GM19455 (cell line): ENCODE measurements at regions not wholly inside any gene's neighbourhood (a gene's known extent, or its start where the extent isn't known, plus 50 kb on each side); places are given as distances from the start of the nearest gene placed in this dataset.

Experiments used
- ATAC-seq: cut with Tn5 transposase; IDR thresholded peaks from one replicate; pipeline ENCODE4 v1.9.1; 2021; ENCODE audit not compliant: unreplicated experiment

DNA sequence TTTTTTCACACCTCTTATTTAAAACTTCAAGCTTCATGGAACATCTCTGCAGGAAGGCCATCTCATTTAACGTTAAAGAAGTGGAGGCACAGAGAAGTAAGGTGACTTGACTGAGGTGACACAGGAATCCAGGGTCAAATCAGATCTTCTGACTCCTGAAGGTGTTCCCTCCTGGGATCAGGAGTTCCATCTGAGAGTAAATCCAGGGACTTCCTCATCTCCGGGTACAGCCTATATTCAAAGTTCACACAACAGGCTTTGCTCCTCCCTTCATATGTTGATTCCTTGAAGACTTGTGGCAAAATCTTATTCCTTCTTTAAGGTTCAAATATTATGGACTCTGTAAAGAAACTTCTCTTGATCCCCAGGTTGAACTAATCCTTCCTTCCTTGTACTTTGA lies 313.1 kb upstream of the CLINT1 start:
- no peak for ATAC-seq

DNA sequence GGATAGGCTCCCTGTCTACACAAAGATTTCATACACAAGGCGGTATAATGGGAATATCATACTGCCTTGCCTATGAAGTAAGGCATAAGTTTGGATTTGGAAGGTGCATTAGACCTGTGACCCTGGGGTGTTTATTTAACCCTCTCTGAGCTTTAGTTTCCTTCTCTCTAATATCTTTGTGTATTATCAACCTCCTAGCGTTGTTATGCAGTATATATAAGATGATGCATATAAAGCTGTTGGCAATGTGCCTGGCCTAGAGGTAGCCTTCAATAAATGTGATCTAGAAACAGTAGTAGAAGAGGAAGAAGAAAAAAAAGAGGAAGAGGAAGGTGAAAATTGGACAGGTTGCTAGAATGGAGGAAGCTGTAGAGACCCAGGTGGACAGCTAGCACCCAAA lies 311.6 kb upstream of the CLINT1 start:
- ATAC-seq = no peak

DNA sequence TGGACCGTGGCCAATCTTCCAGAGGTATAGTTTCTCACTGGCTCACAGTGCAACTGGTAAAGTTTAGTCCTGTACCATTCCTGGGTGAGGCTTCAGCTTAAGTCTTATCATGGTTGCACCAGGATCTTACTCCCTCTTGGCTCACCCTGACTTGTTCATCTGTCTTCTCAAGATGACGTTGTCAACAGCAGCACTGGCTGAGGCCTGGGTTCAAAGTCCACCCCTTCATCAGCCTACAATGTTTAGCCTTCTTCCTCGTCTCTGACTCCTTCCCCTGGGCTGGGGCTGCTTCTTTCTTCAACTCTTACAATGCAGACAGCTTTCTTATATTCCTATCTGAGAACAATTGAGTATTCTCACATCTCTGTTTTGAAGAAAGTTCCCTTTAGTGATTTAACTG lies 311.1 kb upstream of the CLINT1 start:
- no peak for ATAC-seq

DNA sequence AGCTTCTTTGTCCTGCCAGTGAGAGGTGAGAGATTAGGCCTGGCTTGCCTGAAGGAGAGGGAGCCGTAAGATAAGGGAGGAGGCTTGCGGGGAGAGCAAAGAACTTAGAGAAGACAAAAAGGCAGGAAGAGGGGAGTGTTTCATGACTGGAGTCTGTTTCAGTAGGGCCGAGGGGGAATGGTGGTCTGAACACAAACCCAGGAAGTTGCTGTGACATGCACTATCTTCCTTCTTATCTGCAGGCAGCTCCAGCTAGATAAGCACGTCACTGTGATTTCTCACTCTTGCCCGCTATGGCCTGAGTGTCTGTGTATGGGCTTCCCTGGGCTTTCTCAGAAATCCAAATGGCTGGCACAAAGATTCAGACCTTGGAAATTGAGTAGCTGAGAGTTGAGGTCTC lies 307.5 kb upstream of the CLINT1 start:
- ATAC-seq = no peak

DNA sequence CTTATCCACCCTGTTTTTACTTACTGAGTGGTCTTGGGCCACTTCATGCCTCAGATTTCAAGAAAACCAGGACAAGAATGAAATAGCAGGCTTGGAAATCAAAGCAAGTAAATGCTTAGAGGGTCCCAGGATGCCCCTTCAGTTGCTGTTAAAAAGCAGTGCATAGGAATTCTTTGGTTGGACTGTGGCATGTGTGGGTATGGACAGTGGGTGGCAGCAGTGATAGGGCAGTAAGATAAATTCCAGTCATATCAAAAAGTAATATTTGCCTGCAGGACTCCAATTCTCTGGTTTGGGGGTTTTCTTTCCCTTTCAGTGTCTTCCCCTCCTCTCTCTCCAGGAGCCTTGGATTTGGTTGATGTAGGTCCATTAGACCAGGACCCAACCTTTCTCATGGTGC lies 306.7 kb upstream of the CLINT1 start:
- ATAC-seq = no peak

DNA sequence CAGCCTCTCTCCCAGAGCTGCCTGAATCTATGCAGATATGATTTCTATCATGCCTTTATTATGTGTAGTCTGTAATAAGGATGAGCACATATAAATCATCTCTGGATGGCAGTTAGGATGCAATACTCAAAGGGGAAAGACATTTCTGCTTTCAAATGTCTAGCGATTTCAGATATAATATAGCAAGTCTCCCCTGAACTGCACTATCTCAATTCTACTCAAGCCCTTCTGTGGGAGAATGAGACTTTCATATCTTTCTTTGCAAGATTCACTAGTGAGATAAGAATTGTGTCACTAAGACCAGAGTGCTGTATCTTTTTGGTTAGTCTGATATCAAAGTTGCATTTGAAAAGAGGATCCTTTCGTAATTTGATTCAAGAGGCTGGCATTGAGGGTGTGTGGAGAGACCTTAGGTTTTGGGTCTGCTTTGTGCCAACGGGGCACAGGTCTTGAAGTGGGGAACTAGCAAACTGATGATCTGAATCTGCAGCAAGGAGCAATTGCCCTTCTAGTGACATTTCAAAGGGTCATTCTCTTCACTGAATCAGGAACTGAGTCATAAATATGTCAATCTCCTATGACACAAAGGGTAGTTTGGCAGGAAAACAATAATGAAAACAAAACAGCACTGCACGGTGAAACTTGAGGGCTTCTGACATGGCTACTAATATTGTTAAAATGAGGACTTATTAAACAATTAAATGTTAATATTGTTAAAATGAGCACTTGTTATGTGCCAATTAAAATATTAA lies 305.5 kb upstream of the CLINT1 start:
- ATAC-seq = no peak

DNA sequence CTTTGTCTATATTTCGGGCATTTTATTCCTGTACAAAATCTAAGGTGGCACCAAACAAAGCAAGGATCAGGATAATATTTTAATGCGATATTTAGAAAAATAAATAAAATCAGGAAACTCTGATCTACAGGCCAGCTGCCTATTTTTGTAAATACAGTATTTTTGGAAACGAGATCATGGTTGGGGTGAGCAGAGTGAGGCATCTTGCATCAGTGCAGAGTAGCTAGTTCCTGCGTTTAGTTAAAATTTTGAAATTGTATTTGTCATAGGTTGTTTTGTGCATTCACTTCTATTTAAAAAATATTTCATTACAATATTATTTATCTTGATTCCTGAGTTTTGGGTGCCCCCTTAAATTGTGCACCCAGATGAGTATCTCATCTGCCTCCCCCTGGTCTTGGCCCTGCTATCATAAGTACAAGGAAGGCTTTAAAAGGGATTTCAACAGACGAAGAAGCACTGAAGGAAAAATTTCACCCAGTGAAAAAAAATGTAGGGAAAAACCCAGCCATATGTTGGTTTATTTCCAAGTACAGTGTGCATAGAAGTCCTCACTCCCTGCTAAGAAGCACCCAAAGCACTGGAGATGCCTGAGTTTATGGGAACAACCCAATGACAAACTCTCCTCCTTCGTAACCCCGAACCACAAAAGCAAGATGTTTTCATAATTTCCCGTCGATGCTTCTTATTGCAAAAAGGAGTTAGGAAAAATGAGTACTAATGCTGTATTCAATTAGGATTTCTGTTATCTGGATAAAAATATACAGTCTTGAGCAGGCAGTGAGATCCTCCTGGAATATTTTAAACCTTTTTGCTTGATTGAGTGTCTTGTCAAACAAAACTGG lies 304.7 kb upstream of the CLINT1 start:
- no peak for ATAC-seq

DNA sequence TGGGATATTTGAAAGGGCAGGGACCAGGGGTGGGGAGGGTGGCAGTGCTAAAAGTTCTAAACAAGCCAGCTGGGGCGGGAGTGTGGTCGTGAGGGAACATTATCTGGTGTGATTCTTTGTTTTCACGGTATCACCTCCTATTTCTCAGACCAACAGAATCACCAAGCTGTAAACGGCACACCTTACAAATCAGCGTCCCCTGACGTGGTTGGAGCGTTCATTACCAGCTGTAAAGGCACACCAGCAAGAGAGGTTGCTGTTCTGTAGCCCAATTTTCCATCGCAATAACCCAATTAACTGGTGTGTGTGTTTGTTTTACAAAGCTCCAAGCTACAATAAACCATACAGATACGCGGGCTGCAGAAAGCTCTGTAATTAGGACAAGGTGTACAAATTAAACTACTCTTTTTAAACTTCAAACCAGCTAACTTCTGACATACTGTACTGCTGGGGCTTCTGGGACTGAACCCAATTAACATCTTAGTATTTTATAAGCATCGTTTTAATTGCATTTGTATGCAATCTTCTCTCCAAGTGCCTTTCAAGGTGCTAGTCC lies 303.6 kb upstream of the CLINT1 start:
- ATAC-seq = no peak

DNA sequence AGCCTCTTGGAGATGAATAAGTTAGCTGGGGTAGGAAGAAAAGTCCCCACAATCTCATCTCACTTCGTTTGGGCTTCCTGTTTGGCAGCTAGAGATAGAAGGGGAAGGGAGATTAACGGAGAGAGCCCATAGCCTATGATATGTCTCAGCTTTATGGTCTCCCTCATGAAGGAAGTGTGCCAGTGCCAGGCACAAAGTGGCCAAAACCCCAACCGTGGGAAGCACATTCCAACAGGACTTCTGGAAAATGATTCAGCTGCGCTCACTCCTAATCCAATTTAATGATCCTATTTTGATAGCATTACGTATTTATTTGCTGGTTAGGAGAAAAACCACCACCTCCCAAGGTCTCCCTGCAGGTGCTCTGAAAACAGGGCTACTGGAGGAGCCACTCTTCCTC lies 303.1 kb upstream of the CLINT1 start:
- no peak for ATAC-seq

DNA sequence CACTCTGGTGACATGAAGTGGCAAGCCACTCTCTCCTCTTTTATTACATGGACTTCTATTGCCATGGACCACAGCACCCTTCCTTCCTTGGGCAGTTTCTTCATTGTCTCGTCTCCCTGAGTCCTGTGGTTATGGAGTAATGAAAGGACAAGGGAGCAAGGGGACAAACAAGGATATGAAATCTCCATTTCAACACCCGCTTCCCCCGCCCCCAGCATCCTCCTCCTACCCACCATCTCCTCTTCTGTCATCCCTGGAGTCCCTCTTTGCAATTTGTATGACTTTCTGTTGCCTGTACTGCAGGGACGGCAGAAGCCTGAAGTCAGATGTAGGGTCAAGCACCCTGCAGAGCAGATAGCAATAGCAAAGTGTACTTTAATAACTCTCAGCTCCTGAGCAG lies 300.7 kb upstream of the CLINT1 start:
- no peak for ATAC-seq

DNA sequence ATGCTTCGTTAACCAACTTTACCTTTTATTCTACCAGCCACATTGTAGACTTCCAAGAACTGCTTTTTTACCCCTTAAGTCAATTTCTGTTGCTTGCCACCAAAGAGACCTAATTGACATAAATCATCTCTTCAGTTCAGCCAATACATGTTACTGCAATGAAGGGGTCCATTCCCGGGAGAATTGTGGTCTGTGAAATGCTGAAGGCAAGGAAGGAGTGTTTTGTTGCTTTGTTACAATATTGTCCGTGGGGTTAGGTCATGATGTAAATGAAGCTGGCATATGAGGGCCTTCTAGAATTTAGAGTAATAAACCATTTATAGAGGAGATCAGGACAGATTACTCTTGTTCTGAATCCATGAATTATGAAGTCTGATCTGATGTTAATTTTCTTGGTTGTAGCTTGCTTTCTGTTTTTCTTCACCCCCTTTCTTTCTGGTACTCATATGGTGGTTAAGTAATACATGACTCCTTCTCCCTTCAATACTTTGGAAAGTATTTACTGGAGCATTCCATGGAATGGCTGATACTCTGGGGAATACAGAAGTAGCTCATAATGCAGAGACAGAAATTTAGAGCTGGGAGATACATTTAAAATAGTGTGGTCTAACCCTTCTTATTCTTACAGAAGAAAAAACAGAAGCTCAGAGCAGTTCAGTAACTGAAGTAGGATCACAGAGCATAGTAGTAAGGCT lies 297.0 kb upstream of the CLINT1 start:
- ATAC-seq = no peak

DNA sequence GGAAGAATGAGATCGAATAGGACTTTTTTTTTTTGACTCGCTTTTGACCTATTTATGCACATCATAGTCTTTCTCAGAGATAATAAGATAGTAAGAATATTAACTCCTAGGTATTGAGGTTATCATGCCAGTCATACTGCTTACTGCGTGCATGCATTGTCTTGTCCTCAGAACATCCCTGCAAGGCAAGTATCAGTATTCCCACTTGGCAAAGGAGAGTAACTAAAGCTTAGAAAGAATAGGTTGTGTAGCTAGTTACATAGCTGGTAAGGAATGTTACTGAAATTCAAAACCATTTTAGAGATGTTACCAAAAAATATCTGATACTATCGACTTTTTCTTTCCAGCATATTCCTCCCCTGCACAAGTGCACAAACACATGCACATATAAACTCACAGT lies 296.1 kb upstream of the CLINT1 start:
- no peak for ATAC-seq

DNA sequence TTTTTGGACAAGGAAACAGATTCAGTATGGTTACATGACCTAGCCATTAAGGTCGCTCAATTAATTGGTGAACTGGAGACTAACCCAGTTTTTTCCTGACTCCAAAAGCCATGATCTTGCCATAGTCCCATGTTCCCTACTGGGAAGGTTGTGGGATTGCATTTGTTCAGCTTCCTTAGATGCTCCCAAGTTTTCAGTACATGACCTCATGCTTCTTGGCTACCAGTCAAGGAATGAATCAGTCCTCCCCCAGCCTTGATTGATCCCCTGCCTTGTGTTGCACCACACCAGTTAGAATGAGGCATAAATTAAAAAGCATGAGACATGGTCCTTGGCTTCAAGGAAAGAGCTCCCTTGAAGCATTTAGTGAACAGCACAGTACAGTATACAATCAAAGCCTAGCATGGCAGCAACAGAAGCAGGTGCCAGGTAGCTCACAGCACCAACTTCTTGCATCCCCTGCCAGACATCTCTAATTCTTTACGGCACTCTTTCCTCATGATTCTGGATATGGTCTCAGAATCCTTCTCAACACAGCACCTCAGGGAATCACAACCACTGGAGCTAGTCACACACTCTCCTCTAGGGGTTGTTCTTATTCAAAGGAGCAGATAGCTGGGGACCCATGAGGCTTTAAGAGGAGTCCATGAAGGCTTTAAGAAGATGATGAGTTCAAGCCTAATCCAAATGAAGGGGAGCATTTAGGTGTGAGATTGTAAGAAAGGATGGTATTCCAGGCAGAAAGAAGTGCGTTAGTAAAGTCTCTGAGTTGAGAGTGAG lies 295.5 kb upstream of the CLINT1 start:
- ATAC-seq = no peak

DNA sequence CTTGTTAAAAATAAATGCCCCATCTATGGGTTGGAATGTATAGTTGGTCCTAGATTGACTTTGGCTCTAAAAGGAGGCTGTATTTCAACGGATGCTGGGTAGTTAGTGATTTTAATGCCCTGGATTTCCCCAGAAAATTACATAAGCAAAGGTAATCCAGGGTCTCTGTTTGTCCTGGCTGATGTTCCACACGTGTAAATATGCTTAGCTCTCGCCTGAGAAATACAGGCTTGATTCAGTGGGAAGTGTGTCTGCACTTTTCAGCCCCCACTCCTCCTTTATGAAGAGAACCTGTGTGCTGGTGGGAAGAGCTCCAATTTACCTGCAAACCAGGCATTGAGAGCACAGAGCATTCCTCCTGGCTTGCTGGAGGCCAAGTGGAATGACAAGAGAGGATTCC lies 294.6 kb upstream of the CLINT1 start:
- ATAC-seq = no peak

DNA sequence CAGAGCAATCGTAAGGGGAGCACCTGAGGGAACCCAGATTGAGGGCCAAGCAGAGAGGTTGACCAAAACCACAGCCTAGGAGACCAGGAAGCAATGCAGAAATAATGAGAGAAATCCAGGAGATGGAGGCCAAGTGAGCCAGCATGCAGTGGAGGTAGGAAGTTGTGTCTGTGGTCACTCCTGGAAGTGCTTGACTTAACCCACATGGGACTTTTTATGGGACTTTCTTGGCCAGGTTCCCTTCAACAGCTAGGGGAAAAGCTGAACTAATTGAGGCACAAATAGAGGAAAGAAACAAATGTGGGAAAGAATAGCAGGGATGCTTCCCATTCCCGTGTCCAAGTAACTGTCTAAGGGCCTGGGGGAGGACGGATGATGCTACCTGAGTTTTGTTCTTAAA lies 293.2 kb upstream of the CLINT1 start:
- no peak for ATAC-seq

DNA sequence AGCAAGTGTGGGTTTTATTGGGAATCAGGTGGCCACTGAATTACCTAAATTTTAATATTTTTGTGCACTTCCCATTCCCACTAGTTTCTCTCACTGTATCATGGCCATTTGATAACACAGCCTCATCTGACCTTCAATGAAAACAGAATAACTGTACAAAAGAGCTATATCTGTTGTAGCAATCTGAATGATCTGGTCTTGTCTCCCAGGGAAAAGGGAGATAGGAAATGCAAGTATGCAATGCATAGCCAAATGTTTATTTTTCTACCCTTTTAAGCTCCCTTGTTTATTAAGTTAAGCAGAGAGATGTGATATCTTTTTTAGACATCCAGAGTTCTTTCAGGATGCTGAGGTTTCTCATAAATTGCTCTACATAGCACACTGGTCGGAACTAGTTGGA lies 288.3 kb upstream of the CLINT1 start:
- no peak for ATAC-seq

DNA sequence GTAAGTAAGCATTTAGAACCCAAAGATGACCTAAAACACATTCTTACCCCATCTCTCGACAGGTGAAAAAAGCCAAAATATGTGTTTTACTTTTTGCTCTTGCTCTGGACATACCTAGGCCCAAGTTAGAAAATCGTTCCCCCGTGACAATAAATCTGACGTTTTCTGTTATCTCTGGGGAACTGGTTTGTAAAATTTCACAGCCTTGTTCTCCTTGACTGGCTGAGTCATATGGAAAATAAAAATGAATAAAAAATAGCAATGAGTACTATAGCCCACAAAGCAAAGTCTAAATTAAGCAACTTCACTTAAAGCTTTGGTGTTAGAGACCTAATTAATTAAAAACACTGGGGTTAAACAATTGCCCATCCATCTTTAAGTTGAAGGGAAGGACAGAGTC lies 286.9 kb upstream of the CLINT1 start:
- ATAC-seq = no peak

DNA sequence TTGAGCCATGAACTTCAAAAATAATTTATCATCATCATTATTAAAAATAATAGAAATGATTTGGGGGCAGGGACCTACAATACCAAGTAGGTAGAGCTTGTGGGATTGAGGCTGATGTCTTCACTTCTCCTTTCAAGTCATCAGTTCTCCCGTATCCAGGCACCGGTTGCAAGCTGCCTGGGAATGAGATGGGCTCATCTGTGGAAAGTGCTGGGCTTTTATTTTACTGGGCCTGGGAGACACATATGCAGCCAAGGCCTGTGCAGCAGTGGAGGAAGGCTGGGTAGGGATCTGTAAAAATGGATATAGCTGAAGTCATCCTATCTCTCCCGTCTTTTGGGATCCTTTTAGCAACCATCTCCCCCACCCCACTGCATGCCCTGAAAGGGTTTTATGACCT lies 284.1 kb upstream of the CLINT1 start:
- ATAC-seq = no peak

DNA sequence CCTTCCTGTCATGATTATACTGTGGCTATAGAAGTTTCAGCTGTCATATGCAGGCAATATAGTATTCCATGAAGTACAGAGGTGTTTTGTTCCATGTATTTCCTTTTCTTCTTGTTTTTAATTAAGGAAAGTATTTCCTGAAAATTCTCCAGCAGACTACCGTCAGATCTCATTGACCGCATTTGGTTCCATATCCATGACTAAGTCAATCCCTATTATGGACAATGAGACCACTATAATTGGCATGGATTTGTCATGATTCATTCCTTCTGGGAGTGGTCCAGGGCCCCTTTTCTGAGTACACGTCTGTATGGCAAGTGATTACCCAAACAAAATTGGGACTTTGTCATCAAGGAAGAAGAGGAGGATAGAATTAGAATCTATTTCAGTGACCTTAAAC lies 283.2 kb upstream of the CLINT1 start:
- no peak for ATAC-seq

DNA sequence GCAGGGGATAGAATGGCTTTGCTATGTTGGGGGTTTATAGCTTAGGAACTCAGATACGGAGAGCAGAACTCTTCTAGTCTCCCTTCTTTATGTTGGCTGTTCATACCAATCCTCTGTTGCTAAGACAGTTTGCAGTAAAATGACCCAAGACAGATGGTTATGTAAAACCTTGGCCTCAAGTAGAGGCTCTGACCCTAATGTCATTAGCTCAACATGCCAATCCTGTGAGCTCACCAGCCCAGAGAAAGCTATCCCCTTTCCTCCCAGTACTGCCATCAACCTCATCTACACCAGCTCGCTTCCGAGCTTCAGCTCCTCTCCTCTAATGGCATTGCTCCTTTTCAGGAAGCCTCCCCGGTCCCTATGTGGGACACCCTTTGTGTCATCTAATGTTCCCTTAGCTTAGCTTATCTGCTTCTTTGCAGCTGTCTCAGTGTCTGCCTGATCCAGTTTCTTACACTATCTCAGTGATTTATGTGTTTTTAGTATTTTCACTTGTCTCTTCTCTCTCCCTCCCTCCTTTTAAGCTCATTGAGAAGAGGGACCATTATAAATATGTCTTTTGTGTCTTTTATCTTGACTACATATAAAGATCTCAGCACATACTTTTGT lies 281.3 kb upstream of the CLINT1 start:
- ATAC-seq = no peak
